WTC11 (cell line): ENCODE measurements at regions not wholly inside any gene's neighbourhood (a gene's known extent, or its start where the extent isn't known, plus 50 kb on each side); places are given as distances from the start of the nearest gene placed in this dataset.

Experiments used
- ATAC-seq: fragments of 200-7000 bp; cut with Tn5 transposase; 2 replicates; pipeline ENCODE4 v1.10.0; 2021; ENCODE audit warnings: mild to moderate bottlenecking, moderate library complexity
- CTCF ChIA-PET: fragments of 300-600 bp; sonication (Branson Sonifier 250); formaldehyde crosslinking; loops from one replicate; lab custom pipeline; 2021; ENCODE audit warnings: antibody characterized with exemption; lab: Charles Lee
- POLR2A ChIA-PET: fragments of 350-600 bp; sonication (Branson Sonifier 250); formaldehyde crosslinking; loops from one replicate; lab custom pipeline; 2021; ENCODE audit warnings: antibody characterized with exemption; lab: Charles Lee
- DNase-seq: peaks from one replicate; pipeline ENCODE4 v3.0.0; 2021; ENCODE audit warnings: low spot score
- H3K27ac Mint-ChIP-seq: 2 replicates; pipeline ENCODE4 v1.8.0; 2021; ENCODE audit warnings: mixed read lengths
- H3K27me3 Mint-ChIP-seq: 2 replicates; pipeline ENCODE4 v1.8.0; 2021; ENCODE audit warnings: low read depth, mild to moderate bottlenecking, moderate library complexity, mixed read lengths
- H3K36me3 Mint-ChIP-seq: 2 replicates; pipeline ENCODE4 v1.8.0; 2021; ENCODE audit warnings: mixed read lengths
- H3K4me1 Mint-ChIP-seq: 2 replicates; pipeline ENCODE4 v1.8.0; 2022; ENCODE audit warnings: mixed read lengths
- H3K4me3 Mint-ChIP-seq: 2 replicates; pipeline ENCODE4 v1.8.0; 2021; ENCODE audit warnings: mild to moderate bottlenecking, moderate library complexity, mixed read lengths
- H3K9me3 Mint-ChIP-seq: 2 replicates; pipeline ENCODE4 v1.8.0; 2021; ENCODE audit warnings: mixed read lengths
- CREB1 ChIP-seq: sonication (generic); formaldehyde crosslinking; IDR thresholded peaks from 2 replicates; pipeline ENCODE4 v1.8.0; 2023; ENCODE audit warnings: mild to moderate bottlenecking, missing genetic modification reagents
- EMX1 ChIP-seq: fragments of 250-450 bp; sonication (Bioruptor Pico); IDR thresholded peaks from 2 replicates; pipeline ENCODE4 v1.8.0; 2021; ENCODE audit warnings: mild to moderate bottlenecking
- GABPB1 ChIP-seq: sonication (generic); formaldehyde crosslinking; IDR thresholded peaks from 2 replicates; pipeline ENCODE4 v1.8.1; 2023; ENCODE audit warnings: mild to moderate bottlenecking, missing genetic modification reagents
- GRHL2 ChIP-seq: fragments of 250-450 bp; sonication (Bioruptor Pico); IDR thresholded peaks from 2 replicates; pipeline ENCODE4 v1.8.0; 2022; ENCODE audit warnings: mild to moderate bottlenecking, moderate library complexity; ENCODE audit not compliant: insufficient replicate concordance, severe bottlenecking
- HMGA2 ChIP-seq: fragments of 250-450 bp; sonication (Bioruptor Pico); IDR thresholded peaks from 2 replicates; pipeline ENCODE4 v1.4.0; 2021; ENCODE audit warnings: mild to moderate bottlenecking, moderate library complexity
- KAT7 ChIP-seq: sonication (generic); formaldehyde crosslinking; IDR thresholded peaks from 2 replicates; pipeline ENCODE4 v1.8.1; 2023; ENCODE audit warnings: missing genetic modification reagents, mild to moderate bottlenecking, borderline replicate concordance
- NFE2L1 ChIP-seq: sonication (generic); formaldehyde crosslinking; IDR thresholded peaks from 2 replicates; pipeline ENCODE4 v1.8.1; 2023; ENCODE audit warnings: missing genetic modification reagents
- RELA ChIP-seq: sonication (generic); formaldehyde crosslinking; IDR thresholded peaks from 2 replicates; pipeline ENCODE4 v1.8.1; 2022; ENCODE audit warnings: missing genetic modification reagents, mild to moderate bottlenecking, borderline replicate concordance
- SP1 ChIP-seq: sonication (generic); formaldehyde crosslinking; conservative IDR thresholded peaks from 2 replicates; pipeline ENCODE4 v1.8.1; 2022; ENCODE audit warnings: missing genetic modification reagents
- ZNF138 ChIP-seq: sonication (generic); formaldehyde crosslinking; conservative IDR thresholded peaks from 2 replicates; pipeline ENCODE4 v1.8.1; 2022; ENCODE audit warnings: mild to moderate bottlenecking, moderate library complexity, missing genetic modification reagents
- ZNF232 ChIP-seq: sonication (generic); formaldehyde crosslinking; IDR thresholded peaks from 2 replicates; pipeline ENCODE4 v1.8.0; 2022; ENCODE audit warnings: mild to moderate bottlenecking, missing genetic modification reagents
- TF ChIP-seq, protein P1 (sequence below): fragments of 250-450 bp; sonication (Bioruptor Pico); IDR thresholded peaks from 2 replicates; pipeline ENCODE4 v1.9.0; 2021; ENCODE audit warnings: mild to moderate bottlenecking
- TF ChIP-seq, protein P2 (sequence below): sonication (generic); formaldehyde crosslinking; IDR thresholded peaks from 2 replicates; pipeline ENCODE4 v1.8.1; 2022; ENCODE audit warnings: low read depth, mild to moderate bottlenecking, moderate library complexity, missing genetic modification reagents, borderline replicate concordance
- TF ChIP-seq, protein P3 (sequence below): sonication (generic); formaldehyde crosslinking; IDR thresholded peaks from 2 replicates; pipeline ENCODE4 v1.8.1; 2023; ENCODE audit warnings: mild to moderate bottlenecking, missing genetic modification reagents, moderate library complexity
- TF ChIP-seq, protein P4 (sequence below): sonication (generic); formaldehyde crosslinking; IDR thresholded peaks from 2 replicates; pipeline ENCODE4 v1.8.1; 2023; ENCODE audit warnings: mild to moderate bottlenecking, missing genetic modification reagents, borderline replicate concordance
- TF ChIP-seq, protein P5 (sequence below): sonication (generic); formaldehyde crosslinking; IDR thresholded peaks from 2 replicates; pipeline ENCODE4 v1.8.0; 2023; ENCODE audit warnings: missing genetic modification reagents
- TF ChIP-seq, protein P6 (sequence below): sonication (generic); formaldehyde crosslinking; IDR thresholded peaks from 2 replicates; pipeline ENCODE4 v1.8.1; 2022; ENCODE audit warnings: low read depth, missing genetic modification reagents, borderline replicate concordance

DNA sequence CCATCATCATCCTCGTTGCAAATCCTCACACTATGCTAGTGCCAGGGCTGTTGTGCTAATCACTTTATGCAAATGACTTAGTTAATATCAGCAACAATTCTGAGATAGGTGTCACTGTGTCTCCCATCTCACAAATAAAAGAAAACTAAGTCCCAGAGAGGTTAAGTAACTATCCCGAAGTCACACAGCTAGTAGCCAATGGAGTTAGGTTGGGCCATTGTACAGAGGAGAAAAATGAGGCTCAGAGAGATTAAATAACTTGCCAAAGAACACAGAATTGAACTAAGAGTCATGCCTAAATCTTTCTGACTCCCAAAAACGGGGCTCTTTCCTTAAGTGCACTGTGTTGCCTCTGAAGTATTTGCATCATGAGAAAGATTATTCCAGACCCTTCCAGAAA, 146.4 kb downstream of the MIS18A start (continued):
- no peak for TF ChIP-seq KAT7 (CRISPR knock-in tag)
- TF ChIP-seq, protein P1, sequence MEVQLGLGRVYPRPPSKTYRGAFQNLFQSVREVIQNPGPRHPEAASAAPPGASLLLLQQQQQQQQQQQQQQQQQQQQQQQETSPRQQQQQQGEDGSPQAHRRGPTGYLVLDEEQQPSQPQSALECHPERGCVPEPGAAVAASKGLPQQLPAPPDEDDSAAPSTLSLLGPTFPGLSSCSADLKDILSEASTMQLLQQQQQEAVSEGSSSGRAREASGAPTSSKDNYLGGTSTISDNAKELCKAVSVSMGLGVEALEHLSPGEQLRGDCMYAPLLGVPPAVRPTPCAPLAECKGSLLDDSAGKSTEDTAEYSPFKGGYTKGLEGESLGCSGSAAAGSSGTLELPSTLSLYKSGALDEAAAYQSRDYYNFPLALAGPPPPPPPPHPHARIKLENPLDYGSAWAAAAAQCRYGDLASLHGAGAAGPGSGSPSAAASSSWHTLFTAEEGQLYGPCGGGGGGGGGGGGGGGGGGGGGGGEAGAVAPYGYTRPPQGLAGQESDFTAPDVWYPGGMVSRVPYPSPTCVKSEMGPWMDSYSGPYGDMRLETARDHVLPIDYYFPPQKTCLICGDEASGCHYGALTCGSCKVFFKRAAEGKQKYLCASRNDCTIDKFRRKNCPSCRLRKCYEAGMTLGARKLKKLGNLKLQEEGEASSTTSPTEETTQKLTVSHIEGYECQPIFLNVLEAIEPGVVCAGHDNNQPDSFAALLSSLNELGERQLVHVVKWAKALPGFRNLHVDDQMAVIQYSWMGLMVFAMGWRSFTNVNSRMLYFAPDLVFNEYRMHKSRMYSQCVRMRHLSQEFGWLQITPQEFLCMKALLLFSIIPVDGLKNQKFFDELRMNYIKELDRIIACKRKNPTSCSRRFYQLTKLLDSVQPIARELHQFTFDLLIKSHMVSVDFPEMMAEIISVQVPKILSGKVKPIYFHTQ (CRISPR knock-in tag), result no peak

DNA sequence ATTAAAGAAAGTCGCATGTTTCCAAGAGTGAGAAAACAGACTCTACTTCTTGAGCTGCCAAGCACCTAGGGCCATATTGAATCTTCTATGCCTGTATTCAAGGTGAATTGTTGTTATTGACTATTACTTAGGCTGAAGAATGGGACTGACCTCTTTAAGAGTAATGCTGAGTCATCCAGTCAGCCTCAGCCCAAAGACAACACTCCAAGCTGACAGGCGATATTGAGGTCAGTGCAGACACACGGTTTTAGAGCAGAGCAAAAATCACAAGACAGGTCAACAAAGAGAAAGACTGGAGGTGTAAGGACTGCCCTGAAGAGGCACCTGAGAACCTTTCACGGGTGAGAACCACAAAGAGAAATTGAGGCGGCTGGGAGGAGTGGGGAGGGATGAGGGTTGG, 146.9 kb downstream of the MIS18A start:
- H3K9me3 Mint-ChIP-seq, result peaks cover 24% of the 10 kb centered on the region
- no peak for ATAC-seq
- CTCF ChIA-PET, result no interaction called here
- H3K4me3 Mint-ChIP-seq, result no peak overlapping the region
- no peak for DNase-seq
- POLR2A ChIA-PET, result no interaction called here
- peaks cover 15% of the 10 kb centered on the region for H3K4me1 Mint-ChIP-seq
- H3K27ac Mint-ChIP-seq, result peak overlapping the region; percentile 42; the same call in 1 of the 2 replicates
- H3K36me3 Mint-ChIP-seq, result peaks cover 5% of the 10 kb centered on the region
- peaks cover 5% of the 10 kb centered on the region for H3K27me3 Mint-ChIP-seq
- TF ChIP-seq SP1 (CRISPR knock-in tag) (no peak), GABPB1 (CRISPR knock-in tag) (no peak), ZNF232 (no peak), RELA (CRISPR knock-in tag) (no peak), NFE2L1 (CRISPR knock-in tag) (0 out of 2 replicates have a peak, but pooled peaks have one; percentile 26)
- TF ChIP-seq, protein P2, sequence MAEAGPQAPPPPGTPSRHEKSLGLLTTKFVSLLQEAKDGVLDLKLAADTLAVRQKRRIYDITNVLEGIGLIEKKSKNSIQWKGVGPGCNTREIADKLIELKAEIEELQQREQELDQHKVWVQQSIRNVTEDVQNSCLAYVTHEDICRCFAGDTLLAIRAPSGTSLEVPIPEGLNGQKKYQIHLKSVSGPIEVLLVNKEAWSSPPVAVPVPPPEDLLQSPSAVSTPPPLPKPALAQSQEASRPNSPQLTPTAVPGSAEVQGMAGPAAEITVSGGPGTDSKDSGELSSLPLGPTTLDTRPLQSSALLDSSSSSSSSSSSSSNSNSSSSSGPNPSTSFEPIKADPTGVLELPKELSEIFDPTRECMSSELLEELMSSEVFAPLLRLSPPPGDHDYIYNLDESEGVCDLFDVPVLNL, result no peak
- TF ChIP-seq, all 79 proteins: peak for 1

DNA sequence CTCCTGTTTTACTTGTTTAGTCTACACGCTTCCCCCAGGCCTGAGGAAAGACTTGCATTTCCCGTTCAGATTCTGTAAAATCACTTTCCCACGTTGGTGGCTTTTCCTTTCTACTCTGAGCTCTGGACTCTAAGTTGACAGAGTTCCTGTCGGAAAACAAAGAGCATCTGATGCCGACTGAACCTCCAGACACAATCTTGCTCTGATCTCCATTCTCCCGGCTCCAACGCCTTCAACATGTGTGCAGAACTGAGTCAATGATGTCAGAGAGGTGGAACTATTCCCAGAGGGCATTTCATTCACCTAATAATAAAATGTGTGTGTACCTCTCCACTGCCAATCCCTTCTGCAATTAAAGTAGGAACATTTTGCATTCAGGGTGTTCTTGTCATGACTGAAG, 147.7 kb downstream of the MIS18A start:
- H3K27me3 Mint-ChIP-seq, result peaks cover 5% of the 10 kb centered on the region
- ChIA-PET CTCF (no interaction called here), POLR2A (no interaction called here)
- H3K27ac Mint-ChIP-seq, result no peak overlapping the region
- TF ChIP-seq, protein P3, sequence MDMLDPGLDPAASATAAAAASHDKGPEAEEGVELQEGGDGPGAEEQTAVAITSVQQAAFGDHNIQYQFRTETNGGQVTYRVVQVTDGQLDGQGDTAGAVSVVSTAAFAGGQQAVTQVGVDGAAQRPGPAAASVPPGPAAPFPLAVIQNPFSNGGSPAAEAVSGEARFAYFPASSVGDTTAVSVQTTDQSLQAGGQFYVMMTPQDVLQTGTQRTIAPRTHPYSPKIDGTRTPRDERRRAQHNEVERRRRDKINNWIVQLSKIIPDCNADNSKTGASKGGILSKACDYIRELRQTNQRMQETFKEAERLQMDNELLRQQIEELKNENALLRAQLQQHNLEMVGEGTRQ (CRISPR knock-in tag), result no peak
- TF ChIP-seq CREB1 (CRISPR knock-in tag) (no peak), GRHL2 (CRISPR knock-in tag) (no peak), HMGA2 (CRISPR knock-in tag) (no peak), ZNF138 (no peak), EMX1 (CRISPR knock-in tag) (no peak), RELA (CRISPR knock-in tag) (no peak)
- TF ChIP-seq, protein P4, sequence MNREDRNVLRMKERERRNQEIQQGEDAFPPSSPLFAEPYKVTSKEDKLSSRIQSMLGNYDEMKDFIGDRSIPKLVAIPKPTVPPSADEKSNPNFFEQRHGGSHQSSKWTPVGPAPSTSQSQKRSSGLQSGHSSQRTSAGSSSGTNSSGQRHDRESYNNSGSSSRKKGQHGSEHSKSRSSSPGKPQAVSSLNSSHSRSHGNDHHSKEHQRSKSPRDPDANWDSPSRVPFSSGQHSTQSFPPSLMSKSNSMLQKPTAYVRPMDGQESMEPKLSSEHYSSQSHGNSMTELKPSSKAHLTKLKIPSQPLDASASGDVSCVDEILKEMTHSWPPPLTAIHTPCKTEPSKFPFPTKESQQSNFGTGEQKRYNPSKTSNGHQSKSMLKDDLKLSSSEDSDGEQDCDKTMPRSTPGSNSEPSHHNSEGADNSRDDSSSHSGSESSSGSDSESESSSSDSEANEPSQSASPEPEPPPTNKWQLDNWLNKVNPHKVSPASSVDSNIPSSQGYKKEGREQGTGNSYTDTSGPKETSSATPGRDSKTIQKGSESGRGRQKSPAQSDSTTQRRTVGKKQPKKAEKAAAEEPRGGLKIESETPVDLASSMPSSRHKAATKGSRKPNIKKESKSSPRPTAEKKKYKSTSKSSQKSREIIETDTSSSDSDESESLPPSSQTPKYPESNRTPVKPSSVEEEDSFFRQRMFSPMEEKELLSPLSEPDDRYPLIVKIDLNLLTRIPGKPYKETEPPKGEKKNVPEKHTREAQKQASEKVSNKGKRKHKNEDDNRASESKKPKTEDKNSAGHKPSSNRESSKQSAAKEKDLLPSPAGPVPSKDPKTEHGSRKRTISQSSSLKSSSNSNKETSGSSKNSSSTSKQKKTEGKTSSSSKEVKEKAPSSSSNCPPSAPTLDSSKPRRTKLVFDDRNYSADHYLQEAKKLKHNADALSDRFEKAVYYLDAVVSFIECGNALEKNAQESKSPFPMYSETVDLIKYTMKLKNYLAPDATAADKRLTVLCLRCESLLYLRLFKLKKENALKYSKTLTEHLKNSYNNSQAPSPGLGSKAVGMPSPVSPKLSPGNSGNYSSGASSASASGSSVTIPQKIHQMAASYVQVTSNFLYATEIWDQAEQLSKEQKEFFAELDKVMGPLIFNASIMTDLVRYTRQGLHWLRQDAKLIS (CRISPR knock-in tag), result no peak
- TF ChIP-seq, protein P5, sequence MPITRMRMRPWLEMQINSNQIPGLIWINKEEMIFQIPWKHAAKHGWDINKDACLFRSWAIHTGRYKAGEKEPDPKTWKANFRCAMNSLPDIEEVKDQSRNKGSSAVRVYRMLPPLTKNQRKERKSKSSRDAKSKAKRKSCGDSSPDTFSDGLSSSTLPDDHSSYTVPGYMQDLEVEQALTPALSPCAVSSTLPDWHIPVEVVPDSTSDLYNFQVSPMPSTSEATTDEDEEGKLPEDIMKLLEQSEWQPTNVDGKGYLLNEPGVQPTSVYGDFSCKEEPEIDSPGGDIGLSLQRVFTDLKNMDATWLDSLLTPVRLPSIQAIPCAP (CRISPR knock-in tag), result no peak
- TF ChIP-seq, protein P6, sequence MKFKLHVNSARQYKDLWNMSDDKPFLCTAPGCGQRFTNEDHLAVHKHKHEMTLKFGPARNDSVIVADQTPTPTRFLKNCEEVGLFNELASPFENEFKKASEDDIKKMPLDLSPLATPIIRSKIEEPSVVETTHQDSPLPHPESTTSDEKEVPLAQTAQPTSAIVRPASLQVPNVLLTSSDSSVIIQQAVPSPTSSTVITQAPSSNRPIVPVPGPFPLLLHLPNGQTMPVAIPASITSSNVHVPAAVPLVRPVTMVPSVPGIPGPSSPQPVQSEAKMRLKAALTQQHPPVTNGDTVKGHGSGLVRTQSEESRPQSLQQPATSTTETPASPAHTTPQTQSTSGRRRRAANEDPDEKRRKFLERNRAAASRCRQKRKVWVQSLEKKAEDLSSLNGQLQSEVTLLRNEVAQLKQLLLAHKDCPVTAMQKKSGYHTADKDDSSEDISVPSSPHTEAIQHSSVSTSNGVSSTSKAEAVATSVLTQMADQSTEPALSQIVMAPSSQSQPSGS, result no peak
- no peak for ATAC-seq
- H3K36me3 Mint-ChIP-seq, result peaks cover 3% of the 10 kb centered on the region; the same call in 1 of the 2 replicates
- H3K4me1 Mint-ChIP-seq, result peaks cover 15% of the 10 kb centered on the region
- H3K9me3 Mint-ChIP-seq, result peaks cover 16% of the 10 kb centered on the region
- no peak overlapping the region for H3K4me3 Mint-ChIP-seq
- DNase-seq, result no peak
